Fibroblast of the aortic adventitia (primary cell): ENCODE measurements at regions not wholly inside any gene's neighbourhood (a gene's known extent, or its start where the extent isn't known, plus 50 kb on each side); places are given as distances from the start of the nearest gene placed in this dataset.

Source experiments
- DNase-seq: peaks from one replicate; pipeline ENCODE4 v3.0.0-alpha.2; 2010; ENCODE audit warnings: low read depth
- H3K4me3 ChIP-seq: 2 replicates; pipeline ENCODE4 v1.5.1; 2011; ENCODE audit warnings: low read depth, mild to moderate bottlenecking, control low read depth, low read length, moderate library complexity
- CTCF ChIP-seq: IDR thresholded peaks from 2 replicates; pipeline ENCODE4 v1.5.1; 2011; ENCODE audit warnings: mild to moderate bottlenecking, low read length, control low read depth, inconsistent platforms; ENCODE audit not compliant: insufficient read depth

- no peak overlapping the region for H3K4me3 ChIP-seq
- no peak for DNase-seq
- no peak for TF ChIP-seq CTCF
Measured at GRCh38 chr15:95307115-95307514, 1023.4 kb upstream of the NR2F2 start.

DNA sequence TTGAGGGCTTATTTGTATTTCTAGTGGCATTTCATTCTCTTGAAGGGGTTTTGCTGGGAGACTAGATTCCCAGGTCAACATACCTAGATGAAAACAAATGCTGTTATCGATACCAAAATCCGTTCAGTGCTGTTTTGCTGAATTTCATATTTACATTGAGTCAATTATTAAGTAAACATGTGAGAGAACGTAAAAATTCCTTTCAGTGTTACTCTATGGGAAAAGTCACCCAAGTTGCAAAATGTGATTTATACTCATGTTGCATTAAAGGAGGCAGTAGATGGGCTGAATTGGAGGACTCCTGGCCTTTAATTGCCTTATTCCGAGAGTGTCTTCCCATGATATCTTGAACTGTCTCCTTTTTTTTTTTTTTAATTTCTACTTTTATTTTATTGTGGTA lies 1011.3 kb upstream of the NR2F2 start:
- DNase-seq = no peak
- H3K4me3 ChIP-seq = no peak overlapping the region
- no peak for TF ChIP-seq CTCF

- no peak for DNase-seq
- no peak overlapping the region for H3K4me3 ChIP-seq
- no peak for TF ChIP-seq CTCF
Measured at GRCh38 chr15:95323796-95324195, 1006.7 kb upstream of the NR2F2 start.

DNA sequence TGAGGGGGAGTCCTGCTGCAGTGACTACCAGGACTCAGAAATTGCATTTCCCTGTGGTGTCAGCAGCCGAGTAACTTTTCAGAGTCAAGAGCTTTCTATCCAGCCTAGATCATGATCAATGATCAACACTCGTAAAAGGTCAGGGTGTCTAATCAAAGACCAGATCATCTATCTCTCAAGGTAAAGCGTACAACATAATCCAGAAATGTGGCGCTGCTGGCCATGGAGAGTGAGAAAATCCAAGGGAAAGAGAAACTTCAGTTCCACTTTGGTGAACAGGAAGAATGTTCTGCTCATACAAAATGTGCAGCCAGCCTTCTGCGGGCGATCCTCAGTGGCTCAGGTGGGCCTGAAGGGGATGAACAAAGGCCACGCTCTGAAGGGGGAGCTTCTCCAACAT lies 1005.8 kb upstream of the NR2F2 start:
- DNase-seq = no peak
- H3K4me3 ChIP-seq = no peak overlapping the region
- no peak for TF ChIP-seq CTCF

- H3K4me3 ChIP-seq = no peak overlapping the region
- peak; percentile 3 for TF ChIP-seq CTCF
- DNase-seq = peak; percentile 27
Measured at GRCh38 chr15:95325763-95326404, 1004.6 kb upstream of the NR2F2 start.

DNA sequence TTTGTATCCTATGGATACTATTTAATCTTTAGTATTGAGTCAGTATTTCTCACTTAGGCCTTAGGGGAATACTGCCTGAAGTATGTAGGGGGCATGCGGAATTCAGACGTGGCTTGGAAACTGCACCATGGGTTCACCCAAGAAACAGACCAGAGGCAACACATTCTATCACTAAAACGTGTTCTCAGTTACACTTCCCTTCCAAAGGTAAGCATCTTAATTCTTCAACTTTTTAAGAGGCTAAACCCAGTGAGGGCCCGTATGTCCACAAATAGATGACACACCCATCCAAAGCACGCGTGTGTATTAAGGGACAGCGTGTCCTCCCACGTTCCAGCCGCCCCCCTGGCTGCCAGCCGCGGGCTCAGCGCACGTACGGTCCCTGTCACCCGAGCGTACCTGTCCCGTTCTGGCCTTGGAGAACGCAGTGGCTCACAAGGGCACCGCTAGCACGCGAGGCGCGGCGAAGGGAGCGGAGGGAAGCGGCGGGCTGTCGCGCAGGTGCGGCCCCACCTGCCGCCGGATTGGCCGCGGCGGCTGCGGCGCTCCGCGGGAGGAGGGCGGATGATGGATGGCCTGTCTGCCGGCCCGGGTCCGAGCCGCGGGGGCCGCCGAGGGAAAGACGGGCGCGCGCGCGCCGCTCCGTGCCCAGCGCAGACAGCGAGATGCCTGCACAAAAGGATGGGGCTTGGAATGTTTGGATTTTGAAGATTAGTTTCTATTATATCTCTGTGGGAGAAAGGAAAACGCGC lies 1003.9 kb upstream of the NR2F2 start:
- DNase-seq = peak; percentile 6
- TF ChIP-seq CTCF = no peak
- H3K4me3 ChIP-seq = peak overlapping the region; percentile 53

DNA sequence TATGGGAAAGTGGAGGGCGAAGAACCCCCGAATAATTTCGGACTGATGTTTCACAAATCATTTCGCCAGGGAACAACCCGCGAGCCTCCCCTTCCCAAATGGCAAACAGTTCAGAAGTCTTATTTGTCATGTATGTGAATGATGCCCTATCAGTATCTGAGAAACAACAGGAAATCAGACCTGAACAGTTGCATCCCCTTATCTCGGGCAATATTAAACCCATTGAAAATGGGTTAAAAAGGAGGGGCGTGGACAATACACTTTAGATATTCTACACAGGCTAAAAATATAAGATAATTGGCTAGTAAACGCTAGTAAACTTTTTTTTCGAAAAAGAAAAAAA lies 1003.3 kb upstream of the NR2F2 start:
- peak overlapping the region; percentile 53 for H3K4me3 ChIP-seq
- DNase-seq = no peak
- TF ChIP-seq CTCF = no peak
